Stimulated activated CD4-positive, alpha-beta T cell treated with anti-CD3 and anti-CD28 coated beads, Interleukin-2, amount 100 ng/mL, for 48 hours (primary cell): ENCODE measurements at regions not wholly inside any gene's neighbourhood (a gene's known extent, or its start where the extent isn't known, plus 50 kb on each side); places are given as distances from the start of the nearest gene placed in this dataset.

Experiments used
- DNase-seq, 2 donors: peaks; one replicate each; pipeline ENCODE4 v3.0.0-alpha.2; 2020

DNA sequence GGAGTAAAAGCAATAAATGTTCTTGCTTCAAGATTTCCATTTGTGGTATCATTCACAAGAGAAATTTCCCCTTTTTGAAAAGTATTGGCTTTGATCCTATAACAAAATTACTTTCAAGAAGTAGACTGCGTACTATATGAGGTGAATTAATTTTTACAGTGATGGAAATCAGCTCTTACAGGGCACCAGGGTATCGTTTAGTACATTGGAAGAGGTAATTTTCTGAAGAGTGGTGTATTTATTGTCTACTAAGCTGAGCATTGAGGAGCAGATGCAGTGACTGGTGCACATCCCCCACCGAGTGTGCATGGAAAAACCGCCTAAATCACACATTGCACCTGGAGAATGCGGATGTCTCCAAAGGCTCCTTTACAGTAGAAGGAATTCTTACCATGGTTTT is 209.5 kb downstream of the SAMD5 start:
- DNase-seq, result no peak

- no peak for DNase-seq
Measured at GRCh38 chr6:147722158-147722557, 213.7 kb downstream of the SAMD5 start.

DNA sequence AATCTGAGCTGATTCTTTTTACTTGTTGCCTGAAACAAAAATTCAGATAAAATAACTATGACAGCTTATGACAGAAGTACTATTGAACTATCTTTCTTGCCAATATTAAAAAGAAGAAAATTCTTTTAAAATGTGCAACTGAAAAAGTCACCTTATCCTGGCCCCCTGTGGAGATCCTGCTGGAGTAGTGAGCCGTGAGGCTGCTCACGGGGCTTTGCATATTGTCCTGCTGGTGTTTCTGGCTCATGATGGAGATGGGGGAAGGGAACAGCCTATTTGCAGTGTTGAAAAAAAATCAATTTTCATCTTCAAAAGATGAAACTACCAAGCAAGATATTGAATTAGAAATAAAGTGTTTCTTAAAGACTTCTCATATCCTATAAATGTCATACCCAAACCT is 216.0 kb downstream of the SAMD5 start:
- no peak for DNase-seq

DNA sequence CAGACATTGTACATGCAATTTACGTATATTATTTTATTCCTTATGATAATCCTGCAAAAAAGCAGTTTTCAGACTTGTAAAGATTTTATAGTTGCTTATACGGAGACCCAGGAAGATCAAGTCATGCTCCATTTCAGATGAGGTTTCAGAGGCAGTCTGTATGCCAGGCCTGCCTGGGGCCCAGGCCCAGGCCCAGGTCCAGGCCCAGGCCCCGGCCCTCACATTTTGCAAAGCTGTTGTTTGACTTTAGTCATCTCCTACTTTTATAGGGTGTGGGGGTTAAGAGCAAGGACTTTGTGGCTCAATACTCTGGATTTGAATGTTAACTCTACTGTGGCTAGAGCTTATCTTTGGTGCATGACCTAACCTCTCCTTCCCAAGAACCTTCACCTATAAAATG is 217.9 kb downstream of the SAMD5 start:
- DNase-seq, result no peak

DNA sequence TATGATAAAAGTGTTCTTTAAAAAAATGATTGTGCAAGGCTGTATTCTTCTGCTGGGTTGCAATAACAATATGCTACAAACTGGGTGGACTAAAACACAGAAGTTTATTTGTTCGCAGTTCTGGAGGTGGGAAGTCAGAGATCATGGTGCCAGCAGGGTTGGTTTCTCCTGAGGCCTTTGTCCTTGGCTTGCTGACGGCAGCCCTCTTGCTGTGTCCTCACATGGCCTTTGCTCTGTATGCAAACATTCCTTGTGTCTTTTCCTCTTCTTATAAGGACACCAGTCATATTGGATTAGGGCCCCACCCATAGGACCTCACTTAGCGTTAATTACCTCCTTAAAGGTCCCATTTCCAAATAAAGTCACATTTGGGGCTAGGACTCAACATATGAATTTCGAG is 220.4 kb downstream of the SAMD5 start:
- DNase-seq, result no peak

GRCh38 chr6:147733686-147734085 is 225.2 kb downstream of the SAMD5 start:
- no peak for DNase-seq

GRCh38 chr6:147734151-147734550 is 225.7 kb downstream of the SAMD5 start:
- DNase-seq, result no peak

DNA sequence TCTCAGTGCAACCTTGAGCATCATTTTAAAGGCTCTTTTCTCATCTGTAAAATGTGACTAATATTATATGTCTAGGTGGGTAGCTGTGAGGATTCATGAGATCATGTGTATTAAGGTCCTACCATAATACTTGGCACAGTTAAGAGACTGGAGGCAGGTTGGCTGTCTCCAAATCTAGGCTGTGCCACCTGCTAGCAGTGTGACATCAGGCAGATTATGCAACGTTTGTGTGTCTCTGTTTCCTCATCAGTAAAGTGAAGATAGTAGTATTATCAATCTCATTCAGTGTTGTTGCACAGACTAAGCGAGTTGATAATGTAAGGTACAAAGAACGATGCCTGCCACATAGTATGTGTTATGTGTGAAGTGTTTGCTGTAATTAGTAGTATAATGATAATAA is 227.4 kb downstream of the SAMD5 start:
- no peak for DNase-seq

- DNase-seq, result no peak
Measured at GRCh38 chr6:147737115-147737514, 228.6 kb downstream of the SAMD5 start.

DNA sequence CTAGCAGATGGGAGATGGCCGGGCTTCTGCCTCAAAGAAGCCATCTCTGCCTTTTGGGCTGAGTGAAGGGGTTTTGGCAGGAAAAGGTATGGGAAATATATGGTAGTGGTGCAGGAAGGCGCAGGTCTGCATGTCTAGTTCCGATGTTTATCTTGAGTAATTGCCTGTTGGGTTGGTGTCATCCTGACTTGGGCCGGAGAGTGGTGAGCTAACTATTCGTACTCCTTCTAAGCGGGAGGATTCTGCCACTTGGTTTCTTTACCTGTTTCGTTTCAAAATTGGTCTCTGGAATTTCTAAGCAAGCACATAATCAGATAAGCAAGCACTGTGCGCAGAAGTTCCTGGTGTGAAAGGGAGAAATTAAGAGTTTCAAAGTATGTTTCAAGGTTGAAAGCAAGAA is 229.6 kb downstream of the SAMD5 start:
- no peak for DNase-seq

GRCh38 chr6:147738516-147739162 is 230.1 kb downstream of the SAMD5 start:
- no peak for DNase-seq

DNA sequence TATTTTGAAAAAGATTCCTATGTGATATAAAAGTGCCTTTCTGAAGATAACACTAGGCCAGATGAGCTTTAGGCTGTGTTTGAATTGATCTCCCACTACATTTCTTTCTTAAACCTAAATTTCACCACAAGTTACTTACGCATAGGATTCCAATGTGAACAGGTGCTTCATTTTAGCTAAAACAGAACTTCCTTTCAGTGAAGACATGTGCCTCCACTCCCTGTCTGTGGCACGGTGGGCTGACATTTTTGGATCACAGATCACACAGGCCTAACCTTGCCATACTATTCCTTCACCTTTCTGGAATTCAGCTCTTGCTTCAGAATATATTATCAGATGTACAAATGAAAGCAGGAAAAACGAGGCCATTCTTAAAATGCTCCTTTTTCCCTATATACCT is 231.8 kb downstream of the SAMD5 start:
- DNase-seq, result no peak

- DNase-seq, result no peak
Measured at GRCh38 chr6:147740916-147741315, 232.4 kb downstream of the SAMD5 start.

- no peak for DNase-seq
Measured at GRCh38 chr6:147741389-147741788, 232.9 kb downstream of the SAMD5 start.

- DNase-seq, result no peak
Measured at GRCh38 chr6:147742440-147742839, 233.9 kb downstream of the SAMD5 start.

DNA sequence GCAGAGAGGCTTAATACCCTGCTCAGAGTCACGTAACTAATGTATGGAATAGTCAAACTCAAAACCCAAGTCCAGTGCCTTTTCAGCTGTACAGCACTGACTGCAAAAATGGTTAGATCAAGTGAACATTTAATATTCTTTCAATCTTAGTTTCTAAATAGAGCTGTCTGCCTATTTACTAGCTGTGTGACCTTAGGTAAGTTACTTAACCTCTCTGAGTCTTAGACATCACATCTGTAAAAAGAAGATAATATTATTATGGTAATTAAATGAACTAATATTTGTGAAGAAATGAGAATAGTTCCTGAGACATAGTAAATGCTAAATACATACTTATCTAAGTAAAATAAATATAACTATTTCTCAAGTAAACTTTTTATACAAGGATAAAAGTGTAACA is 235.5 kb downstream of the SAMD5 start:
- no peak for DNase-seq

DNA sequence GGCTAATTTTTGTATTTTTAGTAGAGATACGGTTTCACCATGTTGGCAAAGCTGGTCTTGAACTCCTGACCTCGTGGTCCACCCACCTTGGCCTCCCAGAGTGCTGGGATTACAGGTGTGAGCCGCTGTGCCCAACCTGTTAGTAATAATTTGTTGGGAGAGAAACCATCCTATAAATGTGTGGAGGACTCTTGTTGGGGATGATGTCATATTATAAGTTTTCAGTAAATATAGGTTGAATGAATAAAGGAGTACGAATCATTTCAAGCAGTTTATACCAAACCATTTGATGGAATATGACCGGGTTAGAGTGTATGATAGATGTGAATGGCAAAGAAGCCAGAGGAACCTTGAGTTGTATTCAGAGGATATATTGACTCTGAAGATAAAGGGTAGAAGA is 240.8 kb downstream of the SAMD5 start:
- no peak for DNase-seq

- no peak for DNase-seq
Measured at GRCh38 chr6:147750413-147750812, 241.9 kb downstream of the SAMD5 start.

DNA sequence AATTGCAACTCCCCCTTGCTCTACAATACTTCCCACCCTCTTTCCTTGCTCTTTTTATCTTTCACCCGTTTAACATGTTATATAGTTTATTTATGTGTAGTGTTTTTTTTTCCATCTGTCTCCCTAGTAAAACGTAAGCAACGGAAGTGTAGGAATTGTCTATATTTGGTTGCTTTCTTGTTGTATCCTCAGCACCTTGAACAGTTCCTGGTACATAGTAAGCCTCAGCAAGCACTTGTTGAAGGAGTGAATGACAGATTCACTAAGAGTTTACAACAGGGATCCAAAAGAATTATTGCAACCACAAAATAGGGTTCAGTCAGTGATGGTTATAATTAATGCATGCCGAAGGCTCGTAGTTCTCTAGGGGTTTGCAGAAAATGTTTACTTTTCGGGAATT is 242.7 kb downstream of the SAMD5 start:
- no peak for DNase-seq

DNA sequence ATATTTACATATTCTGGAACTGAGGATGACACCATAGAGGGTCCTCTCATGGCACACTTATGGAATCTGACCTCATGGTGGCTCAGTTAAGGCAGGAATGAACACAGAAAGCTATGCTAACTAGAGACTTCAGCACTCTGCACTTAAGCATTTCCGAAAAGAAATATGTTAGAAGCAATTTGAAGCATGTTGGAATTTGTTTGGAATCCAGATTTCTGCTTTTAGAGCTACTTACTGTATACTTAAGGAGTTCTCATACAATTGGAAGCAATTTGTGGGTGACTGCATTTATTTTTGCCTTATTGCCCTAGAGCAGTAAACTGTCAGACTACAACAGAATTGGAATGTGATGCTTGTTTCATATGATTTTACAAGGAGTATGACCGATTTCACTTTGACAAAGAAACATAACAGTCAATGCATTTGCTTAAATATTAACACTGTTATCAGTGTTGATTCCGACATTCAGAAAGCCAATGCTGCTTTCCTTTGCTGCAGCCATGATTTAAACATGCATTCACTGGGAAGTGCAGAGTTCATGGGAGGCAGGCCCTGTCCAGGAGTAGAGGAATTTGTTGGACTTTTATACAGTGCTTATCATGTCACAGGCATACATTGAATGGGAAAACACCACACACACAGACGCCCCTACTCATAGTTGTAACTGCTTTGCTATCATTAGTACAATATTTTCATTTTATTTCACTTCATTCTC is 244.4 kb downstream of the SAMD5 start:
- no peak for DNase-seq

- DNase-seq, result no peak
Measured at GRCh38 chr6:147755999-147756398, 247.5 kb downstream of the SAMD5 start.

DNA sequence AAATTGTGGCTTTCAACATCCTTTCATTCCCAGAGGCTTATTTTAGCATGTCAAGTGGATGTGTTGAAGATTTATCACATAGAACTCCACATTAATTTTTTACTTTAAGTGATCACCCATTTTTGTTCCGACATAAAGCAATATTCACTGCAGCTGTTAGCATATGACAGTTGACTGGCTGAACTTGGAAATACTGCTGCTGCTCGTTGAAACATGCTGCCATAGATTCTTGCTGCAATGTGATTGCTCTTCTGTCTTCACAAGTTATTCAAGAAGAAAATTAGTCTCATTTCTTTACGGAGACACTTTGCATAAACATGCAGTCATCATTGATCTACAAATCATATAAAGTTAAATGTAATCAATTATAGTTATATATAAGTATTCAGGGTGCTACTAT is 248.4 kb downstream of the SAMD5 start:
- no peak for DNase-seq

DNA sequence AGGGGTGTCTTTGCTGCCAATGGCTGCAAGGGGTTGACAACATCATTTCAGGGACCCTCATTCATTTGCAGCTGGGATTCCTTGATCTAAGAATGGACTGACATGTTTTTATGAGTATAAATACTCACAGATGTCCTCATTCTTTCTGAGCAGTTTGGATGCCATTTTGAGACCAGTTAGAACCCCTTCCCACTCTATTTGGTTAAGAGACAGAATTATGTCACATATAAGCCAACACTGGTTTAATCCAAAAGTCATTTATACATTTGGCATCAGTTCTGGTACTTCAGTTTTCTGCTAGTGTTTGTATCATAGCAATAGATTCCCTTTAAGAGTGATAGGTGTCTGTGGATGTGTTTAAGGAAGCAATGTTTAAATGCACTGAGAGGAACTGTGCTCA is 248.8 kb downstream of the SAMD5 start:
- DNase-seq, result no peak

DNA sequence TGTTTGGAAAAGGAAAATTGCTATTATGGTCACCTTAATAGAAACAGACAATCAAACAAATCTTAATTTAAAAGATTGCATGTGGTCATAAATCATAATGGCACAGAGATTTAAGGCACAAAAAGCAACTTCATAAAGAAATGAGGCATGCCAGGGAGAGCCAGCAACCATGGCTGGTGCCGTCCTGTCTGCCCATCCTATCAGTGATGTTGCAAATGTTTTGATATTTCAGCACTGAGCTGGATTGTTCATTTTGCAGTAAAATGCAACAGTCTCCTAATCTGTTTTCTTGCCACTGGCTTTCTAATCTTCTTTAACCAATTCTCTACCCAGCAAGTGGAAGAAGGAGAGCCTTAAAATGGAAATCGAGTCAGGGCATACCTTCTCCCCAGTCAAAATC is 249.8 kb downstream of the SAMD5 start:
- no peak for DNase-seq

DNA sequence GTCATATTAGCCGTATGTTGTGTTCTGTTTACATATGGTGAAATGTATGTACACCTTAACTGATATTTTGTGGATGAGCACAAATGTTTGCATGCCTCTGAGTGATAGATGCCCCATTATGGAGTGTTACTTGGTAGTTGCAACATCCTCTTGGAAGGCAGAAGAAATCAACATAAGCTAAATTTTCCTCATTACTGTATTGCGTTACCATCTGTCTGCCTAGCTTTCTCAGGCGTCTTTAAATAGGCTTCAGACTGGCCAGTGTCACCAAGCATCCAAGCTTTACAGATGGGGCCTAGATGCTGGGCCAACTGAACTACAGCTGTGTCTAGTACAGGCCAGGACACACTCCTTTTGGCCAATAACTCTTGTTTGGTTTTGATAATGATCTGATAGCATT is 250.6 kb downstream of the SAMD5 start:
- DNase-seq, result no peak
